ENCODE measurements at regions not wholly inside any gene's neighbourhood (a gene's known extent, or its start where the extent isn't known, plus 50 kb on each side); places are given as distances from the start of the nearest gene placed in this dataset.

DNA sequence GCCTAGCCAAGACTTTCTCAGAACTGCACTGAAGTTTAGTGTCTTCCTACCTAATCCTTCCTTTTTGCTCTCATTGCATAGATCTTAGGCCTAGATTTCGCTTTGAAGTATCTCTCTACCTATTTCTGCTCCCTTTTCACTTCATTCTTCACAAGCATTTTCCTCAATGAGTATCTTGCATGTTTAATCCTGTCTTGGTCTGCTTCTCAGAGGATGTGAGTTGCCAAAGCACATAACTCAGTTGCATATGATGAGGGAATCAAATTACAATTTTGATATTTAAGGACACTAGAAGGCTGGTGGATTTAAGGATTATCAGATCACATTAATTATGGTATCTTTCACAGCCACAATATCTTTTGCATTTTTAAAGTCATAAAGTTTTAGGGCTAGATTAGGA lies 195.5 kb upstream of the DAAM1 start:
- DNase-seq (ENCODE audit: low read depth, low spot score) (no peak), ATAC-seq (no peak), FAIRE-seq (no peak)
- RAD21 ChIA-PET (ENCODE audit: unreplicated experiment) = no interaction called here
- 0% methylated on average over 1 of the region's 1 CpG for WGBS (ENCODE audit: insufficient coverage, insufficient replicate concordance, low lambda C conversion rate, missing lambda C conversion rate)
- SMC1A ChIA-PET (ENCODE audit: uncharacterized antibody, unreplicated experiment) = no interaction called here
- H3K4me3 ChIP-seq = no peak overlapping the region
- in situ Hi-C loops (cut with MboI) = no loop called here
- no peaks in the 10 kb centered on the region for H3K27me3 ChIP-seq (replicated peaks in 1 of 2; ENCODE audit: control insufficient read depth in 2 of 2, insufficient read depth in 2 of 2, low read length in 1 of 2)
- intact Hi-C loops (cut with micrococcal nuclease; ENCODE audit: unreplicated experiment) = no loop called here
- no peaks in the 10 kb centered on the region for H3K79me2 ChIP-seq (ENCODE audit: control insufficient read depth, insufficient read depth, low read length)
- H3K9me3 ChIP-seq (replicated peaks; ENCODE audit: control insufficient read depth, insufficient read depth, low read length) = no peaks in the 10 kb centered on the region; the same call in 2 of the 3 replicates
- CTCF ChIA-PET = no interaction called here
- no peak overlapping the region for H3K27ac ChIP-seq (ENCODE audit: control insufficient read depth, insufficient read depth)
- BruUV-seq (replicated peaks) = no TSS peak
- H3K4me2 ChIP-seq (ENCODE audit: control insufficient read depth, insufficient read depth) = no peak overlapping the region
- POLR2A ChIA-PET = no interaction called here
- no peak overlapping the region for H3K9ac ChIP-seq (ENCODE audit: control insufficient read depth, insufficient read depth, low read length)
- H4K20me1 ChIP-seq (ENCODE audit: control insufficient read depth, insufficient read depth) = no peaks in the 10 kb centered on the region
- H2AFZ ChIP-seq (ENCODE audit: control insufficient read depth, low read depth, low read length) = no peak overlapping the region
- no peaks in the 10 kb centered on the region for H3K36me3 ChIP-seq (ENCODE audit: control insufficient read depth in 2 of 2, insufficient read depth in 2 of 2, low read length in 1 of 2)
- H3K4me1 ChIP-seq (ENCODE audit: control insufficient read depth, insufficient read depth, low read length) = no peaks in the 10 kb centered on the region
- no peak for TF ChIP-seq WRNIP1 (IDR thresholded peaks at IDR 0.05; ENCODE audit: borderline replicate concordance, low read depth, low read length)
- TF ChIP-seq, protein P1, sequence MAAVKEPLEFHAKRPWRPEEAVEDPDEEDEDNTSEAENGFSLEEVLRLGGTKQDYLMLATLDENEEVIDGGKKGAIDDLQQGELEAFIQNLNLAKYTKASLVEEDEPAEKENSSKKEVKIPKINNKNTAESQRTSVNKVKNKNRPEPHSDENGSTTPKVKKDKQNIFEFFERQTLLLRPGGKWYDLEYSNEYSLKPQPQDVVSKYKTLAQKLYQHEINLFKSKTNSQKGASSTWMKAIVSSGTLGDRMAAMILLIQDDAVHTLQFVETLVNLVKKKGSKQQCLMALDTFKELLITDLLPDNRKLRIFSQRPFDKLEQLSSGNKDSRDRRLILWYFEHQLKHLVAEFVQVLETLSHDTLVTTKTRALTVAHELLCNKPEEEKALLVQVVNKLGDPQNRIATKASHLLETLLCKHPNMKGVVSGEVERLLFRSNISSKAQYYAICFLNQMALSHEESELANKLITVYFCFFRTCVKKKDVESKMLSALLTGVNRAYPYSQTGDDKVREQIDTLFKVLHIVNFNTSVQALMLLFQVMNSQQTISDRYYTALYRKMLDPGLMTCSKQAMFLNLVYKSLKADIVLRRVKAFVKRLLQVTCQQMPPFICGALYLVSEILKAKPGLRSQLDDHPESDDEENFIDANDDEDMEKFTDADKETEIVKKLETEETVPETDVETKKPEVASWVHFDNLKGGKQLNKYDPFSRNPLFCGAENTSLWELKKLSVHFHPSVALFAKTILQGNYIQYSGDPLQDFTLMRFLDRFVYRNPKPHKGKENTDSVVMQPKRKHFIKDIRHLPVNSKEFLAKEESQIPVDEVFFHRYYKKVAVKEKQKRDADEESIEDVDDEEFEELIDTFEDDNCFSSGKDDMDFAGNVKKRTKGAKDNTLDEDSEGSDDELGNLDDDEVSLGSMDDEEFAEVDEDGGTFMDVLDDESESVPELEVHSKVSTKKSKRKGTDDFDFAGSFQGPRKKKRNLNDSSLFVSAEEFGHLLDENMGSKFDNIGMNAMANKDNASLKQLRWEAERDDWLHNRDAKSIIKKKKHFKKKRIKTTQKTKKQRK (IDR thresholded peaks at IDR 0.05; ENCODE audit: low read depth, low read length) = no peak
- TF ChIP-seq BMI1 (IDR thresholded peaks at IDR 0.05; ENCODE audit: borderline replicate concordance) = no peak
- no peak for TF ChIP-seq SREBF2 (IDR thresholded peaks at IDR 0.05; ENCODE audit: low read length)
- TF ChIP-seq, protein P2, sequence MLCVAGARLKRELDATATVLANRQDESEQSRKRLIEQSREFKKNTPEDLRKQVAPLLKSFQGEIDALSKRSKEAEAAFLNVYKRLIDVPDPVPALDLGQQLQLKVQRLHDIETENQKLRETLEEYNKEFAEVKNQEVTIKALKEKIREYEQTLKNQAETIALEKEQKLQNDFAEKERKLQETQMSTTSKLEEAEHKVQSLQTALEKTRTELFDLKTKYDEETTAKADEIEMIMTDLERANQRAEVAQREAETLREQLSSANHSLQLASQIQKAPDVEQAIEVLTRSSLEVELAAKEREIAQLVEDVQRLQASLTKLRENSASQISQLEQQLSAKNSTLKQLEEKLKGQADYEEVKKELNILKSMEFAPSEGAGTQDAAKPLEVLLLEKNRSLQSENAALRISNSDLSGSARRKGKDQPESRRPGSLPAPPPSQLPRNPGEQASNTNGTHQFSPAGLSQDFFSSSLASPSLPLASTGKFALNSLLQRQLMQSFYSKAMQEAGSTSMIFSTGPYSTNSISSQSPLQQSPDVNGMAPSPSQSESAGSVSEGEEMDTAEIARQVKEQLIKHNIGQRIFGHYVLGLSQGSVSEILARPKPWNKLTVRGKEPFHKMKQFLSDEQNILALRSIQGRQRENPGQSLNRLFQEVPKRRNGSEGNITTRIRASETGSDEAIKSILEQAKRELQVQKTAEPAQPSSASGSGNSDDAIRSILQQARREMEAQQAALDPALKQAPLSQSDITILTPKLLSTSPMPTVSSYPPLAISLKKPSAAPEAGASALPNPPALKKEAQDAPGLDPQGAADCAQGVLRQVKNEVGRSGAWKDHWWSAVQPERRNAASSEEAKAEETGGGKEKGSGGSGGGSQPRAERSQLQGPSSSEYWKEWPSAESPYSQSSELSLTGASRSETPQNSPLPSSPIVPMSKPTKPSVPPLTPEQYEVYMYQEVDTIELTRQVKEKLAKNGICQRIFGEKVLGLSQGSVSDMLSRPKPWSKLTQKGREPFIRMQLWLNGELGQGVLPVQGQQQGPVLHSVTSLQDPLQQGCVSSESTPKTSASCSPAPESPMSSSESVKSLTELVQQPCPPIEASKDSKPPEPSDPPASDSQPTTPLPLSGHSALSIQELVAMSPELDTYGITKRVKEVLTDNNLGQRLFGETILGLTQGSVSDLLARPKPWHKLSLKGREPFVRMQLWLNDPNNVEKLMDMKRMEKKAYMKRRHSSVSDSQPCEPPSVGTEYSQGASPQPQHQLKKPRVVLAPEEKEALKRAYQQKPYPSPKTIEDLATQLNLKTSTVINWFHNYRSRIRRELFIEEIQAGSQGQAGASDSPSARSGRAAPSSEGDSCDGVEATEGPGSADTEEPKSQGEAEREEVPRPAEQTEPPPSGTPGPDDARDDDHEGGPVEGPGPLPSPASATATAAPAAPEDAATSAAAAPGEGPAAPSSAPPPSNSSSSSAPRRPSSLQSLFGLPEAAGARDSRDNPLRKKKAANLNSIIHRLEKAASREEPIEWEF (IDR thresholded peaks at IDR 0.05; ENCODE audit: insufficient replicate concordance, low read depth, low read length) = no peak
- no peak for TF ChIP-seq BHLHE40 (IDR thresholded peaks at IDR 0.05; ENCODE audit: borderline replicate concordance in 1 of 2, low read depth in 2 of 2, low read length in 1 of 2)
- TF ChIP-seq PML (IDR thresholded peaks at IDR 0.05; ENCODE audit: low read length) = no peak
- TF ChIP-seq HDAC6 (IDR thresholded peaks at IDR 0.05; ENCODE audit: unreplicated experiment) = no peak
- no peak for TF ChIP-seq CBX3 (IDR thresholded peaks at IDR 0.05; ENCODE audit: borderline replicate concordance, low read depth)
- TF ChIP-seq PAX8 (IDR thresholded peaks at IDR 0.05) = no peak
- no peak for TF ChIP-seq KAT2A (conservative IDR thresholded peaks at IDR 0.05; ENCODE audit: control insufficient read depth, low read depth, low read length)
- TF ChIP-seq NRF1 (conservative IDR thresholded peaks at IDR 0.05; ENCODE audit: low read depth, low read length) = no peak
- no peak for TF ChIP-seq POLR2AphosphoS2 (IDR thresholded peaks at IDR 0.05; ENCODE audit: low read depth, low read length)
- TF ChIP-seq NBN (IDR thresholded peaks at IDR 0.05) = no peak
- TF ChIP-seq, protein P3, sequence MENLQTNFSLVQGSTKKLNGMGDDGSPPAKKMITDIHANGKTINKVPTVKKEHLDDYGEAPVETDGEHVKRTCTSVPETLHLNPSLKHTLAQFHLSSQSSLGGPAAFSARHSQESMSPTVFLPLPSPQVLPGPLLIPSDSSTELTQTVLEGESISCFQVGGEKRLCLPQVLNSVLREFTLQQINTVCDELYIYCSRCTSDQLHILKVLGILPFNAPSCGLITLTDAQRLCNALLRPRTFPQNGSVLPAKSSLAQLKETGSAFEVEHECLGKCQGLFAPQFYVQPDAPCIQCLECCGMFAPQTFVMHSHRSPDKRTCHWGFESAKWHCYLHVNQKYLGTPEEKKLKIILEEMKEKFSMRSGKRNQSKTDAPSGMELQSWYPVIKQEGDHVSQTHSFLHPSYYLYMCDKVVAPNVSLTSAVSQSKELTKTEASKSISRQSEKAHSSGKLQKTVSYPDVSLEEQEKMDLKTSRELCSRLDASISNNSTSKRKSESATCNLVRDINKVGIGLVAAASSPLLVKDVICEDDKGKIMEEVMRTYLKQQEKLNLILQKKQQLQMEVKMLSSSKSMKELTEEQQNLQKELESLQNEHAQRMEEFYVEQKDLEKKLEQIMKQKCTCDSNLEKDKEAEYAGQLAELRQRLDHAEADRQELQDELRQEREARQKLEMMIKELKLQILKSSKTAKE (IDR thresholded peaks at IDR 0.05; ENCODE audit: low read depth, poor library complexity, severe bottlenecking) = no peak

All from GM12878 (cell line).